Smooth muscle cell (in vitro differentiated cells): ENCODE measurements at regions not wholly inside any gene's neighbourhood (a gene's known extent, or its start where the extent isn't known, plus 50 kb on each side); places are given as distances from the start of the nearest gene placed in this dataset.

Experiments used
- DNase-seq: peaks from one replicate; lab custom pipeline; 2025; ENCODE audit not compliant: unreplicated experiment; lab: John Stamatoyannopoulos, UW
- H2AFZ ChIP-seq: fragments of 200-600 bp; sonication (generic); 2 replicates; pipeline ENCODE4 v1.6.0; 2016; ENCODE audit warnings: antibody characterized with exemption, low read depth, mild to moderate bottlenecking
- H3F3A ChIP-seq: fragments of 200-600 bp; sonication (generic); 2 replicates; pipeline ENCODE4 v1.6.0; 2017; ENCODE audit warnings: antibody characterized with exemption, low read depth
- H3K27ac ChIP-seq: fragments of 200-600 bp; sonication (generic); 2 replicates; pipeline ENCODE4 v1.5.1; 2016; ENCODE audit warnings: low read depth, mild to moderate bottlenecking
- H3K27me3 ChIP-seq: fragments of 200-600 bp; sonication (generic); 2 replicates; pipeline ENCODE4 v1.6.1; 2016; ENCODE audit warnings: low read depth, mild to moderate bottlenecking
- H3K36me3 ChIP-seq: fragments of 200-600 bp; sonication (generic); 2 replicates; pipeline ENCODE4 v1.5.1; 2016; ENCODE audit warnings: low read depth
- H3K4me1 ChIP-seq: fragments of 200-600 bp; sonication (generic); 2 replicates; pipeline ENCODE4 v1.5.1; 2016; ENCODE audit warnings: low read depth
- H3K4me2 ChIP-seq: fragments of 200-600 bp; sonication (generic); 2 replicates; pipeline ENCODE4 v1.6.0; 2016; ENCODE audit warnings: mild to moderate bottlenecking
- H3K4me3 ChIP-seq: fragments of 200-600 bp; sonication (generic); 2 replicates; pipeline ENCODE4 v1.5.1; 2016; ENCODE audit warnings: mild to moderate bottlenecking
- H3K79me2 ChIP-seq: fragments of 200-600 bp; sonication (generic); 2 replicates; pipeline ENCODE4 v1.6.0; 2016; ENCODE audit warnings: low read depth, mild to moderate bottlenecking
- H3K9ac ChIP-seq: fragments of 200-600 bp; sonication (generic); 2 replicates; pipeline ENCODE4 v1.6.0; 2016; ENCODE audit warnings: low read depth
- H3K9me3 ChIP-seq: fragments of 200-600 bp; sonication (generic); replicated peaks from 2 replicates; pipeline ENCODE4 v1.5.1; 2016; ENCODE audit warnings: low read depth
- H4K20me1 ChIP-seq: fragments of 200-600 bp; sonication (generic); 2 replicates; pipeline ENCODE4 v1.6.0; 2016; ENCODE audit warnings: low read depth
- WGBS: methylation state at CpG from one replicate; pipeline ENCODE4 v1.1.7; 2016; ENCODE audit warnings: low lambda C conversion rate; 5-methylcytosine and 5-hydroxymethylcytosine counted together
- TF ChIP-seq, protein P1 (sequence below): fragments of 200-600 bp; sonication (generic); IDR thresholded peaks from 2 replicates; pipeline ENCODE4 v1.5.1; 2017; ENCODE audit warnings: borderline replicate concordance, mild to moderate bottlenecking, antibody characterized with exemption; ENCODE audit not compliant: insufficient read depth, poor library complexity, severe bottlenecking

GRCh38 chr3:176399193-176399592 is 798.1 kb downstream of the TBL1XR1 start:
- 86% methylated on average over 2 of the region's 2 CpGs for WGBS
- Histone ChIP-seq H3K4me3 (no peak overlapping the region), H3K36me3 (no peaks in the 10 kb centered on the region), H3K9me3 (no peaks in the 10 kb centered on the region), H2AFZ (no peak overlapping the region), H4K20me1 (no peaks in the 10 kb centered on the region), H3K9ac (no peak overlapping the region), H3F3A (no peaks in the 10 kb centered on the region), H3K4me1 (no peaks in the 10 kb centered on the region), H3K79me2 (no peaks in the 10 kb centered on the region), H3K27ac (no peak overlapping the region), H3K4me2 (no peak overlapping the region), H3K27me3 (no peaks in the 10 kb centered on the region)
- DNase-seq = no peak
- TF ChIP-seq, protein P1, sequence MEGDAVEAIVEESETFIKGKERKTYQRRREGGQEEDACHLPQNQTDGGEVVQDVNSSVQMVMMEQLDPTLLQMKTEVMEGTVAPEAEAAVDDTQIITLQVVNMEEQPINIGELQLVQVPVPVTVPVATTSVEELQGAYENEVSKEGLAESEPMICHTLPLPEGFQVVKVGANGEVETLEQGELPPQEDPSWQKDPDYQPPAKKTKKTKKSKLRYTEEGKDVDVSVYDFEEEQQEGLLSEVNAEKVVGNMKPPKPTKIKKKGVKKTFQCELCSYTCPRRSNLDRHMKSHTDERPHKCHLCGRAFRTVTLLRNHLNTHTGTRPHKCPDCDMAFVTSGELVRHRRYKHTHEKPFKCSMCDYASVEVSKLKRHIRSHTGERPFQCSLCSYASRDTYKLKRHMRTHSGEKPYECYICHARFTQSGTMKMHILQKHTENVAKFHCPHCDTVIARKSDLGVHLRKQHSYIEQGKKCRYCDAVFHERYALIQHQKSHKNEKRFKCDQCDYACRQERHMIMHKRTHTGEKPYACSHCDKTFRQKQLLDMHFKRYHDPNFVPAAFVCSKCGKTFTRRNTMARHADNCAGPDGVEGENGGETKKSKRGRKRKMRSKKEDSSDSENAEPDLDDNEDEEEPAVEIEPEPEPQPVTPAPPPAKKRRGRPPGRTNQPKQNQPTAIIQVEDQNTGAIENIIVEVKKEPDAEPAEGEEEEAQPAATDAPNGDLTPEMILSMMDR = no peak

- 95% methylated on average over 2 of the region's 2 CpGs for WGBS
- TF ChIP-seq, protein P1 = no peak
- DNase-seq = no peak
These were observed 802.0 kb downstream of the TBL1XR1 start for GRCh38 chr3:176395240-176395639.

DNA sequence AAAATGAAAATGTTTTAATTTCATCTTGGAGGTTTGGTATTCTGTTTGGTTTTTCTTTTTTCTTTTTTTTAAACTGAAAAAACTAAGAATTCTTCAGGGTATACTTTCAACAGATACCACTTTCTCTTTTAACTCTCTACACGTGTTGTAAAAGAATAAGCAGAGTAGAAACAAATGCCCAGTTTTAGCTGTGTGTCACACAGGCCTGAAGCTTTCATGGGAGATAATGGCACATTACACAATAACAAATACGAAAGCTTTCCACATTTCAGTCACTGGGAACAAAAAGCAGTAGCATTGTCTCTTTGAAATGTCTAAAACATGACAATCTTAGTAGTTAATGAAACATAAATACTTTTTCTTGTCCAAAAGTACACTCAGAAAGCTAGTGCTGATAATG is 818.5 kb downstream of the TBL1XR1 start:
- TF ChIP-seq, protein P1 = no peak
- no peak overlapping the region for H3K9ac ChIP-seq
- no peak overlapping the region for H3K4me3 ChIP-seq
- no peaks in the 10 kb centered on the region for H3K27me3 ChIP-seq
- H3K4me2 ChIP-seq = no peak overlapping the region
- no peaks in the 10 kb centered on the region for H3K9me3 ChIP-seq
- H4K20me1 ChIP-seq = no peaks in the 10 kb centered on the region
- H3K4me1 ChIP-seq = no peaks in the 10 kb centered on the region
- H3K79me2 ChIP-seq = no peaks in the 10 kb centered on the region
- 56% methylated on average over 2 of the region's 2 CpGs for WGBS
- H3K36me3 ChIP-seq = no peaks in the 10 kb centered on the region
- H3F3A ChIP-seq = no peaks in the 10 kb centered on the region
- H3K27ac ChIP-seq = no peak overlapping the region
- no peak overlapping the region for H2AFZ ChIP-seq
- DNase-seq = no peak

More at GRCh38 chr3:176395240-176395639, 802.0 kb downstream of the TBL1XR1 start:
- Histone ChIP-seq H4K20me1 (no peaks in the 10 kb centered on the region), H3K27ac (no peak overlapping the region), H3K9ac (no peak overlapping the region), H3K36me3 (no peaks in the 10 kb centered on the region), H3K9me3 (no peaks in the 10 kb centered on the region), H2AFZ (no peak overlapping the region), H3K27me3 (no peaks in the 10 kb centered on the region), H3K4me3 (no peak overlapping the region), H3F3A (no peaks in the 10 kb centered on the region), H3K4me1 (no peaks in the 10 kb centered on the region), H3K79me2 (no peaks in the 10 kb centered on the region), H3K4me2 (no peak overlapping the region)

DNA sequence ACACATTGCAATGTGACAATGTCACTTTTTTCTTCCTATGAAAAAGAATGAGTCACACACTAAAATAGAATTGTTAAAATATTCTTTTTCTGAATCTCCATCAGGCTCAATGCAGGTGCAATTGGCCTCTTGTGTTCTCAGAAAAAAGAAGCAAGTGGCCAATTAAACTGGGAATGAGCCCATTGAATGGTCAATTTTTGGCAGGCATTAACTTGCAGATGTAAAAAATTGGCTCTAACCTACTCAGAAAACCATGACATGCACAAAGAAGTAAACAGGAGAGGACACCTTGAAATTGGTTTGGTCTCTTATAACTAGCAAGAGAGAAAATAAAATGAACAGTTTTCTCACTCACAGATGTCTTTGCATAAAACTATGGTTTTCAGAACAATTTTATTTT is 820.8 kb downstream of the TBL1XR1 start:
- TF ChIP-seq, protein P1 = no peak
- H4K20me1 ChIP-seq = no peaks in the 10 kb centered on the region

More for the DNA sequence above, 820.8 kb downstream of the TBL1XR1 start:
- no peaks in the 10 kb centered on the region for H3K36me3 ChIP-seq
- no peaks in the 10 kb centered on the region for H3K79me2 ChIP-seq
- H3K9ac ChIP-seq = no peak overlapping the region
- DNase-seq = no peak
- H3K27me3 ChIP-seq = no peaks in the 10 kb centered on the region
- no peaks in the 10 kb centered on the region for H3K9me3 ChIP-seq
- H3K4me2 ChIP-seq = no peak overlapping the region
- no peak overlapping the region for H3K4me3 ChIP-seq
- H3K27ac ChIP-seq = no peak overlapping the region
- H2AFZ ChIP-seq = no peak overlapping the region
- no peaks in the 10 kb centered on the region for H3F3A ChIP-seq
- H3K4me1 ChIP-seq = no peaks in the 10 kb centered on the region
